ENCODE measurements at regions not wholly inside any gene's neighbourhood (a gene's known extent, or its start where the extent isn't known, plus 50 kb on each side); places are given as distances from the start of the nearest gene placed in this dataset.

DNA sequence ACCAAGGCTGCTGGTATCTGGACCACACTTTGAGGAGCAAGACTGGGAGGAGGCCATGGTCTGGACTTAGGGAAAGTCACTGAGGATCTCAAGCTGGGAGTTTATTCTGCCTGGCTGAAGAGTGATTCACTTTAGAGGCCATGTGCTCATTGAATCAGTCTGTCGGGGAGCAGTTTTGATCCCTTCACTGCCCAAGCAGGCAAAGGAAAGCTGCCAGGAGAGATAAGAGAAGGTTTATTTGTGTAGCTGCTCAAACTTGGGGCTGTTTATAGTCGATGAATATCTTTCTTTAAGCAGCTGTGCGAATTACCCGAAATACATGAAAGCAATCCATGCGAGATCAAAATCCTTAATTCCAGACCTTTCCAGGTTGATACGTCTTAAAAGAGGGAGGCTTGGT lies 544.4 kb upstream of the EEF2KMT start:
- intact Hi-C loops (cut with DNase I): no loop called here
- no peaks in the 10 kb centered on the region for H3K27me3 ChIP-seq
- peaks cover 11% of the 10 kb centered on the region for H3K4me1 ChIP-seq
- H3K36me3 ChIP-seq (replicated peaks in 1 of 2; ENCODE audit: insufficient read depth in 1 of 2, low read depth in 2 of 2): no peaks in the 10 kb centered on the region
- no peak overlapping the region for H3K27ac ChIP-seq
- no peaks in the 10 kb centered on the region for H3K9me3 ChIP-seq
- DNase-seq: no peak
- no peak overlapping the region for H3K4me3 ChIP-seq
- WGBS, 2 donors: 4 to 10% methylated on average over 6 of the region's 6 CpGs
- no peak for ATAC-seq
- TF ChIP-seq, protein P1, sequence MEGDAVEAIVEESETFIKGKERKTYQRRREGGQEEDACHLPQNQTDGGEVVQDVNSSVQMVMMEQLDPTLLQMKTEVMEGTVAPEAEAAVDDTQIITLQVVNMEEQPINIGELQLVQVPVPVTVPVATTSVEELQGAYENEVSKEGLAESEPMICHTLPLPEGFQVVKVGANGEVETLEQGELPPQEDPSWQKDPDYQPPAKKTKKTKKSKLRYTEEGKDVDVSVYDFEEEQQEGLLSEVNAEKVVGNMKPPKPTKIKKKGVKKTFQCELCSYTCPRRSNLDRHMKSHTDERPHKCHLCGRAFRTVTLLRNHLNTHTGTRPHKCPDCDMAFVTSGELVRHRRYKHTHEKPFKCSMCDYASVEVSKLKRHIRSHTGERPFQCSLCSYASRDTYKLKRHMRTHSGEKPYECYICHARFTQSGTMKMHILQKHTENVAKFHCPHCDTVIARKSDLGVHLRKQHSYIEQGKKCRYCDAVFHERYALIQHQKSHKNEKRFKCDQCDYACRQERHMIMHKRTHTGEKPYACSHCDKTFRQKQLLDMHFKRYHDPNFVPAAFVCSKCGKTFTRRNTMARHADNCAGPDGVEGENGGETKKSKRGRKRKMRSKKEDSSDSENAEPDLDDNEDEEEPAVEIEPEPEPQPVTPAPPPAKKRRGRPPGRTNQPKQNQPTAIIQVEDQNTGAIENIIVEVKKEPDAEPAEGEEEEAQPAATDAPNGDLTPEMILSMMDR (IDR thresholded peaks at IDR 0.05): no peak
- TF ChIP-seq POLR2A (IDR thresholded peaks at IDR 0.05): no peak

DNA sequence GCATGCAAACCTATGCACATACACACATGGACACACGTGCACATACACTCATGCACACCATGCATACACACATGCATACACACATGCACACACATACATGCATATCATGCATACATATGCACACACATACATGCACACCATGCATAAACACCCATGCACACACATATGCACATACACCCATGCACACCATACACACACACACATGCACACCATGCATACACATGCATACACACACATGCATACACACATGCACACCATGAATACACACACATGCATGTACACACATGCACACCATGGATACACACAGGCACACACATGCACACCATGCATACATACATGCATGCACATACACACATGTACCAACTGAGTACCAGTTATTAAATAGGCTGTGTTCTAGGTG lies 543.3 kb upstream of the EEF2KMT start:
- no peak for ATAC-seq
- Histone ChIP-seq H3K27ac (no peak overlapping the region), H3K4me1 (peaks cover 11% of the 10 kb centered on the region), H3K36me3 (replicated peaks in 1 of 2; ENCODE audit: insufficient read depth in 1 of 2, low read depth in 2 of 2) (no peaks in the 10 kb centered on the region), H3K9me3 (no peaks in the 10 kb centered on the region), H3K4me3 (no peak overlapping the region), H3K27me3 (no peaks in the 10 kb centered on the region)
- TF ChIP-seq, protein P1 (IDR thresholded peaks at IDR 0.05): no peak
- TF ChIP-seq POLR2A (IDR thresholded peaks at IDR 0.05): no peak
- DNase-seq: no peak
- intact Hi-C loops (cut with DNase I): no loop called here
- 86% methylated on average over 1 of the region's 1 CpG for WGBS, 2 donors

DNA sequence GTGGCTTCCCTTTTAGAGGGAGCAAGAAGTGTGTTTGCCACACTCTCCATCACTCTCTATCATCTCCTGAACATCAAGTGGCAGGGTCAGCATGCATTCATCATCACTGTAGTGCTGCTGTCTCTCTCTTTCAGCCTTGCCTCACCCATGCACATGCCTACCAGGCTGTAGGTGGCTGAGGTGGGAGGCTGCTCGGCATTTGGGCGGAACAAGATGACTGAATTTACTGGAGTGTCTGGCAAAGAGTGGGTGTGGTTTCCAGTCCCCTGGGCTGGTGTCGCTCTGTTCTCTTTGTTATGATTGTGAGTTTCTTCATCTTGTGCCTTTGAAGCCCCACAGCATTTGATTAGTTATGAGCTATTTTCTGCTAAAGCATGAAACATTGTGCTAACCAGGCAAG lies 541.9 kb upstream of the EEF2KMT start:
- H3K4me1 ChIP-seq: peaks cover 11% of the 10 kb centered on the region
- intact Hi-C loops (cut with DNase I): no loop called here
- 64 to 76% methylated on average over 3 of the region's 3 CpGs for WGBS, 2 donors
- H3K27me3 ChIP-seq: no peaks in the 10 kb centered on the region
- no peak overlapping the region for H3K27ac ChIP-seq
- H3K36me3 ChIP-seq (replicated peaks in 1 of 2; ENCODE audit: insufficient read depth in 1 of 2, low read depth in 2 of 2): no peaks in the 10 kb centered on the region
- ATAC-seq (no peak), DNase-seq (no peak)
- no peak overlapping the region for H3K4me3 ChIP-seq
- H3K9me3 ChIP-seq: no peaks in the 10 kb centered on the region
- TF ChIP-seq, protein P1 (IDR thresholded peaks at IDR 0.05): no peak
- no peak for TF ChIP-seq POLR2A (IDR thresholded peaks at IDR 0.05)

DNA sequence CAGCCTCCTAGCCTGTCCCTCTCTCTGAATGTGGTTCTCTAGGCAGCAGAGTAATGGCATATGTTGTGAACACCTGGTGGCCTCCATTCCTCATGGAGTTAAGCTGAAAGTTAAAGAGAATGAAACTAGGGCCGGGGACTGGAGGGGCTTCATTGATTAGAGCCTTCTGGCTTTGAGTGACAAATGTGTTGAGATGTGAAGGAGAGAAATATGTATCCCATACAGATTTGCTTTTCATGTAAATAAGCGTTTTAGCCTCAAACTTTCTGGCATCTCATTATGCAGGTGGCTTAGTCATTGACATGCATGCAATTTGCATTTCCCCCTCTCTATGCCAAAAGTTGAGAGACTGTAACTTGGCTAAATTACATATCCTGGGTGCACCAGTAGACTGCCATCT lies 537.7 kb upstream of the EEF2KMT start:
- no peak overlapping the region for H3K4me3 ChIP-seq
- ATAC-seq: no peak
- 47 to 64% methylated on average over 2 of the region's 2 CpGs for WGBS, 2 donors

DNA sequence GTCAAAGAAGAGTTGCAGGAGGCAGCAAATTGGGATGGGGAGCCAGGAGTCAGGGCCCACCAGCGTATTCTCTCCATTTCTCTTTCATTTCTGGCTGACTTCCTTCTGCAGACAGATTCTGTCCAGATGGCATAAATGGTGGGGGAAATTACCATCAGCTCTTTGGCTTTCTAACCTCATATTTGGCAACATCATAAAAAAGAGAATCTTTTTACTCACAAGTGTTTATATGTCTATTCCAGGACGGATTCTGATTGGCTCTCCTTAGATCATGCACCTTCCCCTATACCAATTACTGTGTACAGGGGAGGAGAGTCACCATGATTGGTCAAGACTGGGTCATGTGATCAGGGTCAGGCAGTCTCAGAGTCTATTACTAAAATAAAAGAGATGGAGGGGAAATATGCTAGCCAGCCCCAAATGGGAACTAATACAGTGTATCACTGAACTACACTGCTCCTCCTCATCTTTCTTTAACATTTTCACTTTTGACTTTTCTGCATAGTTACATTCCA lies 537.1 kb upstream of the EEF2KMT start:
- TF ChIP-seq, protein P1 (IDR thresholded peaks at IDR 0.05): no peak
- no peak for TF ChIP-seq POLR2A (IDR thresholded peaks at IDR 0.05)
- ATAC-seq (no peak), DNase-seq (no peak)
- Histone ChIP-seq H3K9me3 (no peaks in the 10 kb centered on the region), H3K27me3 (no peaks in the 10 kb centered on the region), H3K4me1 (no peaks in the 10 kb centered on the region), H3K4me3 (no peak overlapping the region), H3K36me3 (replicated peaks in 1 of 2; ENCODE audit: insufficient read depth in 1 of 2, low read depth in 2 of 2) (no peaks in the 10 kb centered on the region), H3K27ac (no peak overlapping the region)
- WGBS, 2 donors: 33 to 35% methylated on average over 2 of the region's 2 CpGs
- intact Hi-C loops (cut with DNase I): no loop called here

More for the DNA sequence above, 537.7 kb upstream of the EEF2KMT start:
- TF ChIP-seq, protein P1 (IDR thresholded peaks at IDR 0.05): no peak
- no peak for TF ChIP-seq POLR2A (IDR thresholded peaks at IDR 0.05)
- no peaks in the 10 kb centered on the region for H3K9me3 ChIP-seq
- no peak overlapping the region for H3K27ac ChIP-seq
- no peak for DNase-seq
- intact Hi-C loops (cut with DNase I): no loop called here
- H3K36me3 ChIP-seq (replicated peaks in 1 of 2; ENCODE audit: insufficient read depth in 1 of 2, low read depth in 2 of 2): no peaks in the 10 kb centered on the region
- H3K27me3 ChIP-seq: no peaks in the 10 kb centered on the region
- H3K4me1 ChIP-seq: no peaks in the 10 kb centered on the region
